ENCODE measurements at regions not wholly inside any gene's neighbourhood (a gene's known extent, or its start where the extent isn't known, plus 50 kb on each side); places are given as distances from the start of the nearest gene placed in this dataset.

- ATAC-seq: no peak
These were observed 1095.7 kb downstream of the TSN start for GRCh38 chr2:122851161-122851560.

- no peak for ATAC-seq
These were observed 1096.6 kb downstream of the TSN start for GRCh38 chr2:122851972-122852531.

GRCh38 chr2:122856696-122857095 is 1101.2 kb downstream of the TSN start:
- no peak for ATAC-seq

DNA sequence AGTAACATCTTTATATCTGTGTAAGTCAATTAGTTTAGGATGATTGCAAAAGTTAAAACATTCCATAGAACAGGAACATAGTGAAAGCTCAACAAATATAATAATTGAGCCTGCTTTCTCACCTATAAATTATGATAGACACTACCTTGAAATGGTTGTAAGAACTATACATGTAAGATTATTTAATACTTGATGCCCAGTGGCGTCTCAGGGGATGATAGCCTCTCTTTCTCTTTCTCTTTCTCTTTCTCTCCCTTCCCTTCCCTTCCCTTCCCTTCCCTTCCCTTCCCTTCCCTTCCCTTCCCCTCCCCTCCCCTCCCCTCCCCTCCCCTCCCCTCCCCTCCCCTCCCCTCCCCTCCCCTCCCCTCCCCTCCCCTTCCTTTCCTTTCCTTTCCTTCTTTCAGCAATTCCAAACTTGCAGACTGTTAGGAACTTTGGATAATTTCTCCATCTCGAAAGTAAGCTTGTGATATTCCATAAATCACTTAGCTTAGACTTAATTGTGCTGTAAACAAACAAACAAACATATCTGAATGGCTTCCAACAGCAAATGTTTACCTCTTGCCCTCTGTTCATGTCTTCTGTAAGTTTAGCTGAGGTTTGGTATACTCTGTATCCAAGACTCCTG is 1102.7 kb downstream of the TSN start:
- ATAC-seq: no peak

DNA sequence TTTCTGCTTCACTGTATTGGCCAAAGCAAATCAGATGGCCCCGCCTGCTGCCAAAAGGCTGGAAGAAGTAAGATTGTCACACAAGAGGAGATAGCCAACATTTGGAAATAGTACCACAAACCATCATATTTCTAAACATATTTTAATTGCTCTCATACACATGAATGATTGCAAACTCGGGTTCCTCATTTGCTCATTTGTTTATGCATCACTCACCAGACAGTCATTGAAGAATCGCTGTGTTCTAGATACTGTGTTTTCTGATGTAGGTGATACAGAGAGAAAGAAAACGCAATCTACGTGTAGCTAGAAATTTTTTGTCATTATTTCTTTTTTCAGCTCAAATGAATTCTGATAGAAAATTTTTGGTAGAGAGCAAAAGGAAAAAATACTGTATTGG is 1103.4 kb downstream of the TSN start:
- ATAC-seq: no peak

- ATAC-seq: no peak
These were observed 1103.8 kb downstream of the TSN start for GRCh38 chr2:122859260-122859659.

DNA sequence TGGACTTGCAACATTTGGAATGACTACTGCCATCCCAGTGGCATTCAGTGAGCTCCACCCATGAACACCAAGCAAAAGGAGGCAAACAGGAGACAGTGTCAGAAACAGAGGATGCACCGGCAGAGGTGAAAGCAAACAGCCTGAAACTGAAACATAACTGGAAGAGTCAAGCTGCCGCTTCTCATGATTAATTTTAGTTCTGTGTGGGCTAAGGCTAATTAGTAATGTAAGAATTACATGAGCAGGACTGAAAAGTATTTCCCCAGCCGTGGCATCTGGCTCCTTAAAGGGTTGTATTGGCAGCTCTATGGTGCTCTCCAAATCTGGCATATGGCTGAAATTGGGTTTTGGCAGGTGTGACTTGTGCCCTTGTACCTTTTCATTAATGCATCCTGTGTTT is 1108.1 kb downstream of the TSN start:
- ATAC-seq: no peak

DNA sequence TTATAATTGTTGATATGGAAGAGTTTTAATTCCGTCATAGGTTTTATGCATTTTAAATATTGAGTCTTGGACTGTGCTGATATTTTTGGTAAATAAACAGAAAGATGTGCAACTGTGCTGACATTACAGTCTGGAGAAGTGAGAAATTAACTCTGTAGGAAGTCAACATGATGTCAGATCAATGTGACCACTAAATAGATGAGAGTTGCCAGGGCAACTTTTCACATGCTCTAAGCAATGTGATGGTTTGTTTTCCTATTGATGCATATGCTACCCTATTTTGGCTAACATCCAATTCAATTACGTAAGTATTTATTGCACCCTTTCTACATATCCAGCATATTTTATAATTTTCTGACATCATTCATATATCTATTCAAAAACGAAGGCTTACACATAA is 1109.3 kb downstream of the TSN start:
- ATAC-seq: no peak

DNA sequence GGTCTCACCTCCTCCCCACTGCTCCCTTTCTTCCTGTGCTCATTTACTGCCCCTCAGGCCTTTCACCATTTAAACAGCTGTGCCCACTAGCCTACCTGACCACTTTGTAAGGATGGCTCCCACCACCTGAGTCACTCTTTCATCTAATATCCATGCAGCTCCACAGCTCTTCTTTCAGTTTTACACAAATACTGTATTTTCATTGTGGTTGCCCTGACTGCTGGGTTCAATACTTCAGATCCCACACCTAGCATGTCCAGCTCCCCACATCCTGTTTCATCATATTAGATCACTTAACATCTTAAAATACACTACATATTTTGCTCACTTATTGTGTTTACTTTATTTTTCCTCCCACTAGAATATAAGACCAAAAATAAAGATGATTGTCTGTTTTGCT is 1110.6 kb downstream of the TSN start:
- ATAC-seq: no peak

GRCh38 chr2:122867941-122868340 is 1112.5 kb downstream of the TSN start:
- no peak for ATAC-seq

DNA sequence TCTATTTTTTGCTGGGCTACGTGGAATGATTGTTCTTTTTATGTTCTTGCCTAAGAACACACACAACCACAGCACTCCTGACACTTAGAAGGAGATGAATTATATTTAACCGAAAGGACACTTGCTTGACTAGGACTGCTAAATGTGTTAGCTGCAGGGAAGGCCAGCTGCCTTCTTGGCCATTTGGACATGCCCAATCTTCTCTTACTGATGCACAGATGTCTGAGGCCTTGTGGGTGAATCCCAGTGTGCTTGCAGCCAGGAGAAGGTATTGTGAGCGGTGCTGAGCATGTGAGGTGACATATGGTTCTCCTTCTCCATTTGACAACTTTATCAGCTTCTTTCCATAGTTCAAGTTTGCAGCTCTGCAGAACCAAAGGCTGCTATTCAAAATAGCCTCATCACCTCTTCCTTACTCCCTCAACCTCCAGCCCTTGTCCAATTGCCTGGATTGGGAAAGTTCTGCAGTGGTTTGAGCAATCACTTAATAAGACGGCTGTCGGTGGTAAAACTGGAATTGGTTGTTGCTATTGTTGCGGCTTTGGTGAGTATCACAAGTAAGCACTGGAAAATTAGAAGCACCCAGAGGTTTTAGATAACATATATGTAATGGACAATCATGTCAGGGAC is 1113.3 kb downstream of the TSN start:
- ATAC-seq: no peak

DNA sequence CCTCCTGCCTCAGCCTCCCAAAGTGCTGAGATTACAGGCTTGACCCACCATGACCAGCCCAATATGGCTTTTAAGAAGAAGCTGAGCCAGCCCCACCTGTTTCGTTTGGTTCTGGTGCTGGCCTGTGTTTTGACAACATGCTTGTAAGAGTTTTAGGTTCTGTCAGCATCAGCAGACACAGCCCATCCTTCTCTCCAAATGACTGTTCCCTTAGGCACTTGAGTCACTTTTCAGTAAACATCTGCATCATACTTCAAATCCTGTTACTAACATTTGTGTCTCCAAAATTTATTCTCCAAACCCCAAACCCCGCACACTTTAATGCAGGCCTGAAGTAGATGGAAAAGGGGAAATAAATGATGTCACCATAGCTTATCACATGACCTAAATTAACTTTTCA is 1118.5 kb downstream of the TSN start:
- ATAC-seq: no peak

GRCh38 chr2:122875091-122875865 is 1119.8 kb downstream of the TSN start:
- ATAC-seq: no peak

DNA sequence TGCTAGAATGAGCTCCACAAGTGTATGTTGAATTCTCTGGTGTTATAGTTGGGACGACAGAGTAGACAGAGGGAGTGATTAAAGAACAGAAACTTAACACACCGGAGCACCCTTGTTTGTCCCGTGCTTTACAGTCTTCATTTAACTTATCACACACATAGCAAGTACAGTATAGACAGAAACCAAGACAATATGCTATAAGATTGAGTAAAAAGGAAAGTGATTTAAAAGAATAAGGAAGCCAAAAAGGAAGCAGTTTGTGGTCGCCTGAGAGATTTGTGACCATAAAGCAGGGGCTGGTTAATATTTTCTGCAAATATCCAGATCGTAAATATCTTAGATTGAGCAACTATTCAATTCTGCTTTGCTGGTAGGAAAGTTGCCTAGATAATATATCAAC is 1128.4 kb downstream of the TSN start:
- no peak for ATAC-seq

GRCh38 chr2:122884889-122885288 is 1129.4 kb downstream of the TSN start:
- ATAC-seq: no peak

DNA sequence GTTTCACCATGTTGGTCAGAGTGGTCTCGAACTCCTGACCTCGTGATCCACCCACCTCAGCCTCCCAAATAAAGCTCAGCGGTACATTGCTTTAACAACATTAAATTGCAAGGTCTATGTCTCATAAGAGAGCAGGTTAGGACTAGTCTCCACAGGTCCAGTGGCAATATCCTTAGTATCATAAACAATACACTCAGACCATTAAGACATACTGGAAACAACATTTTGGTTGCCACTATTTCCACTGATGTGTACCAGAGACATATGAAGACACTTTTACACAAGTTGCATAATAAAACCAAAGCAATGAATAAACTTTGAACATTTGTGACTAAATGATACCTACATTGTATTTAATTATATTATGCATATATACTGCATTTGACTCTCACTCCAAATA is 1130.0 kb downstream of the TSN start:
- no peak for ATAC-seq

GRCh38 chr2:122886479-122887145 is 1131.2 kb downstream of the TSN start:
- no peak for ATAC-seq

DNA sequence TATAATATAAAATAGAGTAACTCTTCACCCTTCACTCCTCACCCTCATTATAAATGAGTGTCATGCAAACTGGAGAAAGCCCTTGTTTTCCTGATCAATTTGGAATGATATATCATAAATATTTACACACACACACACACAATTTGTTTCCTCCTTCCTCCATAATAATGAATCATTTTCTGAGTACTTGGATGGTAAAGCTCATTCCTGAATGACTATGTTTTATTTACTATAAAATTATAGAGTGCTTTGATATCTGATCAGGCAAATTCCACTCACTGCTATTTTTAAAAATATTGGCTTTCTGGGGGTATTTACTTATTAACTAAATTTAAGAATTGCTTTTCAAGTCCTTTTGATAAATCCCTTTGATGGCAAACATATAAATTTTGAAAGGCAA is 1125.5 kb upstream of the CNTNAP5 start:
- ATAC-seq: no peak

GRCh38 chr2:122905431-122905830 is 1119.7 kb upstream of the CNTNAP5 start:
- ATAC-seq: no peak

GRCh38 chr2:122908159-122908558 is 1116.9 kb upstream of the CNTNAP5 start:
- no peak for ATAC-seq

DNA sequence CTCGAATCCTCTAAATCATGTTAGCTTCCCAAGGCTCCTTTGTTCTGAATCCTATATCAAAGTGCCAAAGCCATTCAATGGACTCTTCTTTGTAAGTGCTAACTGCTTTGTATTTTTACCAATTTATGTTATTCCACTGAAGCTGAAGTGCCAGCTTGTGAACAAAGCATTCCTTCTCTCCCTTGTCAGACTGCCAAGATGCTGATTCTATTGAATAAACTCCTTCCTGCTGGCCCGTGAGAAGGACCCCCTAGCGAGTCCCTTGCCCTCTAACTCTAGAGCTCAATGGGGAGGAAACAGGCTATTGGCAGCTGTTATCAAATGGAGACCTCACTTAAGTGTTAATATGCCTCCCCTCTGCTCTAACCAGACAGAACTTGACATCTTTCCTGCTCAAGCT is 1097.9 kb upstream of the CNTNAP5 start:
- no peak for ATAC-seq

GRCh38 chr2:122927710-122928557 is 1097.2 kb upstream of the CNTNAP5 start:
- no peak for ATAC-seq

All from activated CD4-positive, CD25-positive, alpha-beta regulatory T cell treated with anti-CD3 and anti-CD28 coated beads, Interleukin-2, amount 50 U/mL, for 24 hours (primary cell).